BJ (cell line): ENCODE measurements at regions not wholly inside any gene's neighbourhood (a gene's known extent, or its start where the extent isn't known, plus 50 kb on each side); places are given as distances from the start of the nearest gene placed in this dataset.

ENCODE experiments used
- CTCF ChIA-PET: fragments of 350-600 bp; formaldehyde crosslinking; extraction: SDS; loops from one replicate; lab custom pipeline; 2021; ENCODE audit warnings: antibody characterized with exemption, inconsistent platforms; lab: Yijun Ruan, JAX
- POLR2A ChIA-PET: fragments of 300-600 bp; sonication (Branson Sonifier 250); formaldehyde crosslinking; extraction: SDS; loops from one replicate; lab custom pipeline; 2021; ENCODE audit warnings: antibody characterized with exemption; lab: Charles Lee
- DNase-seq: peaks from one replicate; pipeline ENCODE4 v3.0.0-alpha.2; 2011; ENCODE audit warnings: low read depth
- H3K27me3 ChIP-seq: 2 replicates; pipeline ENCODE4 v1.6.0; 2011; ENCODE audit warnings: low read length; ENCODE audit not compliant: control insufficient read depth, insufficient read depth
- H3K36me3 ChIP-seq: 2 replicates; pipeline ENCODE4 v1.5.1; 2011; ENCODE audit warnings: low read length; ENCODE audit not compliant: control insufficient read depth, insufficient read depth
- H3K4me3 ChIP-seq: 2 replicates; pipeline ENCODE4 v1.5.1; 2011; ENCODE audit warnings: low read depth, mild to moderate bottlenecking, control low read depth, low read length
- CTCF ChIP-seq: IDR thresholded peaks from 2 replicates; pipeline ENCODE4 v1.5.1; 2011; ENCODE audit warnings: low read depth, mild to moderate bottlenecking, control low read depth, inconsistent platforms, low read length, moderate library complexity; ENCODE audit not compliant: insufficient read depth

GRCh38 chr2:167381349-167381748, 493.1 kb downstream of the XIRP2 start:
- CTCF ChIA-PET = no interaction called here
- no peak overlapping the region for H3K4me3 ChIP-seq

GRCh38 chr2:167380555-167380954, 492.3 kb downstream of the XIRP2 start:
- Histone ChIP-seq H3K36me3 (no peaks in the 10 kb centered on the region), H3K4me3 (no peak overlapping the region), H3K27me3 (no peaks in the 10 kb centered on the region)
- POLR2A ChIA-PET = no interaction called here
- no peak for TF ChIP-seq CTCF
- no peak for DNase-seq
- CTCF ChIA-PET = no interaction called here

More at GRCh38 chr2:167381349-167381748, 493.1 kb downstream of the XIRP2 start:
- POLR2A ChIA-PET = no interaction called here
- DNase-seq = no peak
- H3K27me3 ChIP-seq = no peaks in the 10 kb centered on the region
- no peak for TF ChIP-seq CTCF
- no peaks in the 10 kb centered on the region for H3K36me3 ChIP-seq

GRCh38 chr2:167380094-167380493, 491.8 kb downstream of the XIRP2 start:
- CTCF ChIA-PET = no interaction called here
- Histone ChIP-seq H3K36me3 (no peaks in the 10 kb centered on the region), H3K27me3 (no peaks in the 10 kb centered on the region), H3K4me3 (no peak overlapping the region)
- POLR2A ChIA-PET = no interaction called here
- no peak for DNase-seq
- TF ChIP-seq CTCF = no peak

GRCh38 chr2:167369083-167369482, 480.8 kb downstream of the XIRP2 start:
- no peak for DNase-seq

GRCh38 chr2:167368371-167368770, 480.1 kb downstream of the XIRP2 start:
- Histone ChIP-seq H3K27me3 (no peaks in the 10 kb centered on the region), H3K36me3 (no peaks in the 10 kb centered on the region), H3K4me3 (no peak overlapping the region)
- no peak for DNase-seq
- POLR2A ChIA-PET = no interaction called here
- CTCF ChIA-PET = no interaction called here
- TF ChIP-seq CTCF = no peak

More at GRCh38 chr2:167369083-167369482, 480.8 kb downstream of the XIRP2 start:
- Histone ChIP-seq H3K4me3 (no peak overlapping the region), H3K36me3 (no peaks in the 10 kb centered on the region), H3K27me3 (no peaks in the 10 kb centered on the region)
- no peak for TF ChIP-seq CTCF
- ChIA-PET CTCF (no interaction called here), POLR2A (no interaction called here)
